NCI-H526 treated with DMSO at 0.1 percent for 48 hours (cell line): ENCODE measurements at regions not wholly inside any gene's neighbourhood (a gene's known extent, or its start where the extent isn't known, plus 50 kb on each side); places are given as distances from the start of the nearest gene placed in this dataset.

ENCODE experiments used
- DNase-seq: peaks from one replicate; lab custom pipeline; 2025; lab: John Stamatoyannopoulos, UW

DNA sequence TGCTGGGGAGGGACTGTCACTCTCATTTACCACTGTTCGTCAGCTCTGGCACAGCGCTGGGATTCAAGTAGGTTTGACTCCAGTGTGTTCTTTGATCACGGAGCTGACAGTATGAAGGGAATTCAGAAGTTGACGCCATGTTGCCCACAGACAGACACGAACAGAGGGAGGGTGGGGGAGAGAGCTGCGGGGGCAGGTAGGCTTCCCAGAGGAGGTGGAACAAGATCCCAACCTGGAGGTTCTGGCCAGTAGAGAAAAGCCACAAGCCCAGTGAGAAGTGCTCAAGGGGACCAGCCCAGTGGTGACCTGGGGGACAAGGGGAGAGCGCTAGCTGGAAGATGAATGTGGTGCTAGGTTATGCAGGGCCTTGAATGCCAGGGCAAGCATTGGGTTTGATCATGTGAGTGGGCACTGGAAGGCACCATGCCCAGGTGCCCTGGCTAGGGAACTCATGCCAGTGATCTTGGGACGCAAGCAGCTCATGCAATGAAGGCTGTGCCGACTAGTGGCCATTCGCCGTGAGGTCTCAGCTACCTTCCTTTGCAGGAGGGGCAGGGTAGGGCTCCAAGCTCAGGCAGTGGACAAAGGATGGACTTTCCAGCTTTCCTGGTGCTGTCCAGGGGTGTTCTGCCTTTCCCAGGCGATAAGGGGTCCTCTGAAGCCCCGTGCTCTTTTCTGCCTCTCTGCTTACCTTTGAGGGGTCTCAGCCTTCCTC lies 50.4 kb upstream of the APCDD1L start:
- no peak for DNase-seq
